Brain pericyte (primary cell): ENCODE measurements at regions not wholly inside any gene's neighbourhood (a gene's known extent, or its start where the extent isn't known, plus 50 kb on each side); places are given as distances from the start of the nearest gene placed in this dataset.

Source experiments
- DNase-seq: peaks from one replicate; pipeline ENCODE4 v3.0.0-alpha.2; 2012; ENCODE audit warnings: low read depth, low spot score

- no peak for DNase-seq
These were observed 241.5 kb upstream of the PITRM1 start for GRCh38 chr10:3413937-3414666.

GRCh38 chr10:3412646-3413045 is 240.1 kb upstream of the PITRM1 start:
- DNase-seq: no peak

- no peak for DNase-seq
These were observed 239.5 kb upstream of the PITRM1 start for GRCh38 chr10:3412071-3412582.

GRCh38 chr10:3411044-3411443 is 238.5 kb upstream of the PITRM1 start:
- no peak for DNase-seq

GRCh38 chr10:3409928-3410327 is 237.3 kb upstream of the PITRM1 start:
- DNase-seq: no peak

GRCh38 chr10:3408603-3409365 is 236.2 kb upstream of the PITRM1 start:
- no peak for DNase-seq

GRCh38 chr10:3407208-3407607 is 234.6 kb upstream of the PITRM1 start:
- DNase-seq: no peak

- no peak for DNase-seq
These were observed 234.0 kb upstream of the PITRM1 start for GRCh38 chr10:3406556-3406955.

GRCh38 chr10:3404381-3404780 is 231.8 kb upstream of the PITRM1 start:
- DNase-seq: no peak

- DNase-seq: no peak
These were observed 229.7 kb upstream of the PITRM1 start for GRCh38 chr10:3402187-3402751.

GRCh38 chr10:3401491-3401938 is 228.9 kb upstream of the PITRM1 start:
- no peak for DNase-seq

GRCh38 chr10:3400348-3400747 is 227.8 kb upstream of the PITRM1 start:
- DNase-seq: no peak

GRCh38 chr10:3399756-3400155 is 227.2 kb upstream of the PITRM1 start:
- no peak for DNase-seq

- no peak for DNase-seq
These were observed 226.5 kb upstream of the PITRM1 start for GRCh38 chr10:3398825-3399646.

GRCh38 chr10:3397846-3398245 is 225.3 kb upstream of the PITRM1 start:
- no peak for DNase-seq

GRCh38 chr10:3397231-3397630 is 224.6 kb upstream of the PITRM1 start:
- no peak for DNase-seq

GRCh38 chr10:3396116-3396515 is 223.5 kb upstream of the PITRM1 start:
- DNase-seq: no peak

GRCh38 chr10:3395458-3395861 is 222.9 kb upstream of the PITRM1 start:
- no peak for DNase-seq

- DNase-seq: no peak
These were observed 222.5 kb upstream of the PITRM1 start for GRCh38 chr10:3395041-3395440.

GRCh38 chr10:3393958-3394357 is 221.4 kb upstream of the PITRM1 start:
- no peak for DNase-seq

- no peak for DNase-seq
These were observed 219.1 kb upstream of the PITRM1 start for GRCh38 chr10:3391657-3392056.

- no peak for DNase-seq
These were observed 216.5 kb upstream of the PITRM1 start for GRCh38 chr10:3389130-3389529.
